ENCODE measurements at regions not wholly inside any gene's neighbourhood (a gene's known extent, or its start where the extent isn't known, plus 50 kb on each side); places are given as distances from the start of the nearest gene placed in this dataset.

DNA sequence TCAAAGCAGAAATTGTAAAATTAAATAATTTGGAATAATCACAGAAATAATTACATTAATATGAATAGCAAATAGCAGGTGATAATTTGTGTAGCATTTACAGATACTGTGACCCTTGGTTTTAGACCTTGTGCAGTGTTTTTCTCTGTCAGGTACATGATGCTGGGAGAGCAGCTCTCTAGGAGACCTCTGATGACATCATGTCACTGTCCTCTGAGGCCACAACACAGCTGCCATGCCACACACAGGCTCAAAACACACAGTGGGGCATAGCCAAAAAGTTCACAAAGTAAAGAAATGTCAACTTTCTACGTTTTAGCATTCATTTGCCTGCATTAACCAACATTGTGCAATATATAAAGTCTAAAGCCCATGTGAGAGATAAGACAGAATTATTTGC lies 71.8 kb upstream of the ZBTB20 start:
- Mint-ChIP-seq H3K36me3 (peaks cover 3% of the 10 kb centered on the region), H3K9me3 (no peaks in the 10 kb centered on the region), H3K27me3 (peaks cover 4% of the 10 kb centered on the region), H3K4me1 (no peaks in the 10 kb centered on the region), H3K4me3 (no peak overlapping the region), H3K27ac (no peak overlapping the region)
- Histone ChIP-seq H3K9me3 (ENCODE audit: control insufficient read depth in 2 of 2, low read length in 2 of 2) (no peaks in the 10 kb centered on the region), H3K36me3 (ENCODE audit: control insufficient read depth, insufficient read depth, low read length) (no peaks in the 10 kb centered on the region), H3K27me3 (ENCODE audit: control insufficient read depth, insufficient read depth, low read length) (peaks cover 3% of the 10 kb centered on the region), H3K4me3 (ENCODE audit: low read depth, low read length) (no peak overlapping the region), H3K4me1 (ENCODE audit: control insufficient read depth, insufficient read depth, low read length, poor library complexity, severe bottlenecking) (no peaks in the 10 kb centered on the region), H3K27ac (ENCODE audit: insufficient read depth, low read length, poor library complexity, severe bottlenecking) (no peak overlapping the region)
- ATAC-seq (ENCODE audit: low read depth in 2 of 2) = no peak
- DNase-seq = no peak

GRCh38 chr3:115224687-115225086 lies 77.6 kb upstream of the ZBTB20 start:
- Histone ChIP-seq H3K4me1 (ENCODE audit: control insufficient read depth, insufficient read depth, low read length, poor library complexity, severe bottlenecking) (no peaks in the 10 kb centered on the region), H3K27ac (ENCODE audit: insufficient read depth, low read length, poor library complexity, severe bottlenecking) (no peak overlapping the region), H3K27me3 (ENCODE audit: control insufficient read depth, insufficient read depth, low read length) (no peaks in the 10 kb centered on the region), H3K4me3 (ENCODE audit: low read depth, low read length) (no peak overlapping the region), H3K36me3 (ENCODE audit: control insufficient read depth, insufficient read depth, low read length) (no peaks in the 10 kb centered on the region), H3K9me3 (ENCODE audit: control insufficient read depth in 2 of 2, low read length in 2 of 2) (no peaks in the 10 kb centered on the region)
- no peaks in the 10 kb centered on the region for H3K4me1 Mint-ChIP-seq
- no peak for ATAC-seq (ENCODE audit: low read depth in 2 of 2)
- peaks cover 0 to 2% (median 0%) of the 10 kb centered on the region in 7 donors for H3K9me3 Mint-ChIP-seq
- no peak for DNase-seq
- peaks cover 3% of the 10 kb centered on the region for H3K36me3 Mint-ChIP-seq
- peaks cover 8% of the 10 kb centered on the region for H3K27me3 Mint-ChIP-seq
- H3K4me3 Mint-ChIP-seq = no peak overlapping the region
- no peak overlapping the region for H3K27ac Mint-ChIP-seq

- ATAC-seq (ENCODE audit: low read depth in 2 of 2) = no peak
- Histone ChIP-seq H3K27me3 (ENCODE audit: control insufficient read depth, insufficient read depth, low read length) (no peaks in the 10 kb centered on the region), H3K9me3 (ENCODE audit: control insufficient read depth in 2 of 2, low read length in 2 of 2) (no peaks in the 10 kb centered on the region), H3K4me3 (ENCODE audit: low read depth, low read length) (no peak overlapping the region), H3K36me3 (ENCODE audit: control insufficient read depth, insufficient read depth, low read length) (no peaks in the 10 kb centered on the region), H3K27ac (ENCODE audit: insufficient read depth, low read length, poor library complexity, severe bottlenecking) (no peak overlapping the region), H3K4me1 (ENCODE audit: control insufficient read depth, insufficient read depth, low read length, poor library complexity, severe bottlenecking) (no peaks in the 10 kb centered on the region)
- peaks cover 3% of the 10 kb centered on the region for H3K36me3 Mint-ChIP-seq
- no peak for DNase-seq
- peaks cover 0 to 2% (median 0%) of the 10 kb centered on the region in 7 donors for H3K9me3 Mint-ChIP-seq
- H3K4me3 Mint-ChIP-seq = no peak overlapping the region
- H3K27ac Mint-ChIP-seq = no peak overlapping the region
- H3K4me1 Mint-ChIP-seq = no peaks in the 10 kb centered on the region
- peaks cover 10% of the 10 kb centered on the region for H3K27me3 Mint-ChIP-seq
These were observed 79.9 kb upstream of the ZBTB20 start for GRCh38 chr3:115226844-115227445.

DNA sequence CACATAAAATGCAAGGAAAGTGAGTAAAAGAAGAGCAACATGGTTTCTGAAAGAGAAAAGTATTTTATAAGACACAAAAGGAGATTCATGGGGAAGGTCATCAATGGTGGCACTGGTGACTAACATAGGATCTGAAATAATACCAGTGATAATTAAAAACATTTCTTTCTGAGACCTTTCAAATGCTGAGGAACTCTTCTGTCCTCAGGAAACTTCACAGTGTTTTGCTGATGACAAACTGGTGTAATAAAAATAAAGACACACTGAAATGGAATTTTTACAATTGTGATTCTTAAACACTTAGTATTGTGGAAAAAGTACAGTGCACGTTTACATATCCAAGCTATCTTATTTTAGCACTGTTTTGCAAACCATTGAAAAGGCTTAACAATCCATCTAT lies 80.4 kb upstream of the ZBTB20 start:
- H3K27ac Mint-ChIP-seq = no peak overlapping the region
- H3K4me3 Mint-ChIP-seq = no peak overlapping the region
- peaks cover 0 to 2% (median 0%) of the 10 kb centered on the region in 7 donors for H3K9me3 Mint-ChIP-seq
- H3K27ac ChIP-seq (ENCODE audit: insufficient read depth, low read length, poor library complexity, severe bottlenecking) = no peak overlapping the region
- H3K4me3 ChIP-seq (ENCODE audit: low read depth, low read length) = no peak overlapping the region
- no peak for ATAC-seq (ENCODE audit: low read depth in 2 of 2)
- H3K27me3 ChIP-seq (ENCODE audit: control insufficient read depth, insufficient read depth, low read length) = no peaks in the 10 kb centered on the region
- H3K9me3 ChIP-seq (ENCODE audit: control insufficient read depth in 2 of 2, low read length in 2 of 2) = no peaks in the 10 kb centered on the region
- no peaks in the 10 kb centered on the region for H3K4me1 Mint-ChIP-seq
- H3K36me3 ChIP-seq (ENCODE audit: control insufficient read depth, insufficient read depth, low read length) = no peaks in the 10 kb centered on the region
- no peak for DNase-seq
- peaks cover 3% of the 10 kb centered on the region for H3K36me3 Mint-ChIP-seq
- H3K4me1 ChIP-seq (ENCODE audit: control insufficient read depth, insufficient read depth, low read length, poor library complexity, severe bottlenecking) = no peaks in the 10 kb centered on the region
- peaks cover 10% of the 10 kb centered on the region for H3K27me3 Mint-ChIP-seq

- DNase-seq = no peak
- Mint-ChIP-seq H3K36me3 (peaks cover 3% of the 10 kb centered on the region), H3K27ac (no peak overlapping the region)
These were observed 81.2 kb upstream of the ZBTB20 start for GRCh38 chr3:115228266-115228665.

GRCh38 chr3:115232167-115232566 lies 85.1 kb upstream of the ZBTB20 start:
- no peak for DNase-seq
- no peak for ATAC-seq (ENCODE audit: low read depth in 2 of 2)
- H3K4me3 Mint-ChIP-seq = no peak overlapping the region
- no peaks in the 10 kb centered on the region for H3K4me1 Mint-ChIP-seq
- H3K4me3 ChIP-seq (ENCODE audit: low read depth, low read length) = no peak overlapping the region
- no peaks in the 10 kb centered on the region for H3K9me3 ChIP-seq (ENCODE audit: control insufficient read depth in 2 of 2, low read length in 2 of 2)
- H3K27me3 Mint-ChIP-seq = peaks cover 5% of the 10 kb centered on the region
- H3K4me1 ChIP-seq (ENCODE audit: control insufficient read depth, insufficient read depth, low read length, poor library complexity, severe bottlenecking) = no peaks in the 10 kb centered on the region
- H3K36me3 Mint-ChIP-seq = peaks cover 3% of the 10 kb centered on the region
- H3K27me3 ChIP-seq (ENCODE audit: control insufficient read depth, insufficient read depth, low read length) = no peaks in the 10 kb centered on the region
- no peaks in the 10 kb centered on the region for H3K36me3 ChIP-seq (ENCODE audit: control insufficient read depth, insufficient read depth, low read length)
- no peak overlapping the region for H3K27ac Mint-ChIP-seq
- H3K9me3 Mint-ChIP-seq = peaks cover 0 to 2% (median 0%) of the 10 kb centered on the region in 7 donors
- H3K27ac ChIP-seq (ENCODE audit: insufficient read depth, low read length, poor library complexity, severe bottlenecking) = no peak overlapping the region

More at GRCh38 chr3:115228266-115228665, 81.2 kb upstream of the ZBTB20 start:
- Histone ChIP-seq H3K9me3 (ENCODE audit: control insufficient read depth in 2 of 2, low read length in 2 of 2) (no peaks in the 10 kb centered on the region), H3K27ac (ENCODE audit: insufficient read depth, low read length, poor library complexity, severe bottlenecking) (no peak overlapping the region), H3K4me1 (ENCODE audit: control insufficient read depth, insufficient read depth, low read length, poor library complexity, severe bottlenecking) (no peaks in the 10 kb centered on the region), H3K4me3 (ENCODE audit: low read depth, low read length) (no peak overlapping the region), H3K36me3 (ENCODE audit: control insufficient read depth, insufficient read depth, low read length) (no peaks in the 10 kb centered on the region), H3K27me3 (ENCODE audit: control insufficient read depth, insufficient read depth, low read length) (no peaks in the 10 kb centered on the region)
- Mint-ChIP-seq H3K4me1 (no peaks in the 10 kb centered on the region), H3K9me3 (peaks cover 0 to 2% (median 0%) of the 10 kb centered on the region in 7 donors), H3K27me3 (peaks cover 5% of the 10 kb centered on the region), H3K4me3 (no peak overlapping the region)
- ATAC-seq (ENCODE audit: low read depth in 2 of 2) = no peak

- Mint-ChIP-seq H3K36me3 (peaks cover 3% of the 10 kb centered on the region), H3K27ac (no peak overlapping the region), H3K27me3 (peaks cover 5% of the 10 kb centered on the region), H3K4me1 (no peaks in the 10 kb centered on the region), H3K4me3 (no peak overlapping the region), H3K9me3 (peaks cover 0 to 2% (median 0%) of the 10 kb centered on the region in 7 donors)
- Histone ChIP-seq H3K36me3 (ENCODE audit: control insufficient read depth, insufficient read depth, low read length) (no peaks in the 10 kb centered on the region), H3K4me3 (ENCODE audit: low read depth, low read length) (no peak overlapping the region), H3K9me3 (ENCODE audit: control insufficient read depth in 2 of 2, low read length in 2 of 2) (no peaks in the 10 kb centered on the region), H3K27me3 (ENCODE audit: control insufficient read depth, insufficient read depth, low read length) (no peaks in the 10 kb centered on the region), H3K27ac (ENCODE audit: insufficient read depth, low read length, poor library complexity, severe bottlenecking) (no peak overlapping the region), H3K4me1 (ENCODE audit: control insufficient read depth, insufficient read depth, low read length, poor library complexity, severe bottlenecking) (no peaks in the 10 kb centered on the region)
- ATAC-seq (ENCODE audit: low read depth in 2 of 2) (no peak), DNase-seq (no peak)
These were observed 85.9 kb upstream of the ZBTB20 start for GRCh38 chr3:115233021-115233420.

GRCh38 chr3:115236496-115236895 lies 89.4 kb upstream of the ZBTB20 start:
- ATAC-seq (ENCODE audit: low read depth in 2 of 2) (no peak), DNase-seq (no peak)
- Histone ChIP-seq H3K4me1 (ENCODE audit: control insufficient read depth, insufficient read depth, low read length, poor library complexity, severe bottlenecking) (no peaks in the 10 kb centered on the region), H3K4me3 (ENCODE audit: low read depth, low read length) (no peak overlapping the region), H3K36me3 (ENCODE audit: control insufficient read depth, insufficient read depth, low read length) (no peaks in the 10 kb centered on the region), H3K9me3 (ENCODE audit: control insufficient read depth in 2 of 2, low read length in 2 of 2) (no peaks in the 10 kb centered on the region), H3K27ac (ENCODE audit: insufficient read depth, low read length, poor library complexity, severe bottlenecking) (no peak overlapping the region), H3K27me3 (ENCODE audit: control insufficient read depth, insufficient read depth, low read length) (peaks cover under 1% of the 10 kb centered on the region)
- Mint-ChIP-seq H3K36me3 (no peaks in the 10 kb centered on the region), H3K4me3 (no peak overlapping the region), H3K27me3 (no peaks in the 10 kb centered on the region), H3K27ac (no peak overlapping the region), H3K9me3 (no peaks in the 10 kb centered on the region), H3K4me1 (no peaks in the 10 kb centered on the region)

Measured in CD4-positive, CD25-positive, alpha-beta regulatory T cell (primary cell).